H1 (cell line): ENCODE measurements at regions not wholly inside any gene's neighbourhood (a gene's known extent, or its start where the extent isn't known, plus 50 kb on each side); places are given as distances from the start of the nearest gene placed in this dataset.

Experiments used
- CTCF ChIA-PET: fragments of 300-600 bp; sonication (Branson Sonifier 250); formaldehyde crosslinking; loops from one replicate; lab custom pipeline; 2021; ENCODE audit not compliant: partially characterized antibody; lab: Charles Lee
- POLR2A ChIA-PET: fragments of 300-600 bp; sonication (Branson Sonifier 250); formaldehyde crosslinking; loops from one replicate; lab custom pipeline; 2021; ENCODE audit warnings: inconsistent platforms; ENCODE audit not compliant: partially characterized antibody; lab: Charles Lee
- DNase-seq, 2 experiments: peaks; one replicate each; pipeline versions ENCODE4 v3.0.0 to v3.0.0-alpha.2; 2010 to 2022; ENCODE audit warnings: low spot score in 2 of 2, low read depth in 1 of 2, mixed read lengths in 1 of 2
- FAIRE-seq: peaks from 2 replicates; lab custom pipeline; 2011; peaks lifted over from hg19 to GRCh38; lab: Jason Lieb, UNC
- H2AFZ ChIP-seq: 2 replicates; pipeline ENCODE4 v1.8.1; 2012; ENCODE audit warnings: low read length, inconsistent platforms
- H2AK5ac ChIP-seq: 2 replicates; pipeline ENCODE4 v1.6.1; 2013; ENCODE audit warnings: low read depth, low read length
- H2BK120ac ChIP-seq: replicated peaks from 2 replicates; pipeline ENCODE3; 2013; ENCODE audit warnings: low read depth, low read length, inconsistent platforms
- H2BK12ac ChIP-seq: 2 replicates; pipeline ENCODE4 v1.6.1; 2013; ENCODE audit warnings: low read depth, low read length
- H2BK15ac ChIP-seq: 2 replicates; pipeline ENCODE4 v1.6.1; 2013; ENCODE audit warnings: low read length
- H2BK20ac ChIP-seq: 2 replicates; pipeline ENCODE4 v1.6.1; 2013; ENCODE audit warnings: low read length
- H2BK5ac ChIP-seq: 2 replicates; pipeline ENCODE4 v1.6.1; 2013; ENCODE audit warnings: low read depth, low read length
- H3K14ac ChIP-seq: 2 replicates; pipeline ENCODE4 v1.6.1; 2013; ENCODE audit warnings: inconsistent platforms; ENCODE audit not compliant: insufficient read length
- H3K18ac ChIP-seq: 2 replicates; pipeline ENCODE4 v1.6.1; 2013; ENCODE audit warnings: low read length; ENCODE audit errors: extremely low read depth
- H3K23ac ChIP-seq: 2 replicates; pipeline ENCODE4 v1.6.1; 2013; ENCODE audit warnings: inconsistent platforms; ENCODE audit not compliant: insufficient read length
- H3K23me2 ChIP-seq: 2 replicates; pipeline ENCODE4 v1.6.1; 2013; ENCODE audit warnings: low read depth, low read length
- H3K27ac ChIP-seq: 2 replicates; pipeline ENCODE4 v1.6.1; 2011; ENCODE audit warnings: low read depth, low read length, inconsistent platforms
- H3K27me3 ChIP-seq, 4 experiments: replicated peaks in 1 of 4; 1 replicate in 1 of 4; 2 replicates in 3 of 4; pipeline versions ENCODE4 v1.6.1 to v1.8.1; 2011 to 2013; ENCODE audit warnings: low read length in 3 of 4, mild to moderate bottlenecking in 3 of 4, inconsistent platforms in 2 of 4, mixed read lengths in 2 of 4, moderate library complexity in 1 of 4; ENCODE audit not compliant: control insufficient read depth in 3 of 4, insufficient read depth in 3 of 4; ENCODE audit errors: extremely low read depth in 1 of 4
- H3K36me3 ChIP-seq, 4 experiments: 2 replicates each; pipeline versions ENCODE4 v1.6.1 to v1.8.1; 2011 to 2013; ENCODE audit warnings: mild to moderate bottlenecking in 4 of 4, low read length in 3 of 4, moderate library complexity in 2 of 4, control low read depth in 1 of 4, inconsistent platforms in 1 of 4; ENCODE audit not compliant: insufficient read depth in 4 of 4, control insufficient read depth in 2 of 4
- H3K4ac ChIP-seq: replicated peaks from 2 replicates; pipeline ENCODE3; 2013; ENCODE audit warnings: low read length, low read depth, mixed read lengths, inconsistent platforms; ENCODE audit not compliant: insufficient read length
- H3K4me1 ChIP-seq, 4 experiments: replicated peaks in 1 of 4; 1 replicate in 1 of 4; 2 replicates in 3 of 4; pipeline versions ENCODE4 v1.6.1 to v1.8.1; 2011 to 2013; ENCODE audit warnings: low read length in 3 of 4, inconsistent platforms in 2 of 4, mixed read lengths in 1 of 4; ENCODE audit not compliant: insufficient read depth in 4 of 4, control insufficient read depth in 3 of 4
- H3K4me2 ChIP-seq, 2 experiments: 2 replicates each; pipeline versions ENCODE4 v1.6.1 to v1.8.1; 2011 to 2013; ENCODE audit warnings: low read depth in 2 of 2, low read length in 2 of 2, control low read depth in 1 of 2, inconsistent platforms in 1 of 2, mild to moderate bottlenecking in 1 of 2; ENCODE audit not compliant: insufficient read depth in 1 of 2
- H3K4me3 ChIP-seq, 4 experiments: fragments of 200-600, 300-600 bp in 1 of 4; sonication (generic), shearing (Covaris generic), sonication (Bioruptor Twin) in 1 of 4; 2 replicates each; pipeline versions ENCODE4 v1.5.1 to v1.8.1; 2011 to 2016; ENCODE audit warnings: low read length in 4 of 4, low read depth in 3 of 4, control low read depth in 2 of 4, inconsistent platforms in 2 of 4, mild to moderate bottlenecking in 2 of 4, mixed read lengths in 1 of 4, moderate library complexity in 1 of 4; ENCODE audit not compliant: insufficient read depth in 2 of 4; ENCODE audit errors: extremely low read depth in 1 of 4
- H3K56ac ChIP-seq: replicated peaks from 2 replicates; pipeline ENCODE3; 2013; ENCODE audit warnings: low read depth, mild to moderate bottlenecking, mixed read lengths, low read length, inconsistent platforms; ENCODE audit not compliant: insufficient read length
- H3K79me1 ChIP-seq: 2 replicates; pipeline ENCODE4 v1.6.1; 2013; ENCODE audit warnings: low read depth, low read length, control low read depth
- H3K79me2 ChIP-seq, 2 experiments: 2 replicates each; pipeline versions ENCODE4 v1.6.1 to v1.8.1; 2012 to 2013; ENCODE audit warnings: low read length in 2 of 2, mild to moderate bottlenecking in 2 of 2, inconsistent platforms in 1 of 2; ENCODE audit not compliant: insufficient read depth in 2 of 2, control insufficient read depth in 1 of 2
- H3K9ac ChIP-seq, 4 experiments: replicated peaks in 1 of 4; 1 replicate in 1 of 4; 2 replicates in 3 of 4; pipeline versions ENCODE4 v1.6.1 to v1.8.1; 2011 to 2013; ENCODE audit warnings: low read depth in 3 of 4, low read length in 3 of 4, control low read depth in 2 of 4, mild to moderate bottlenecking in 2 of 4, moderate library complexity in 2 of 4, inconsistent platforms in 1 of 4; ENCODE audit errors: extremely low read depth in 1 of 4
- H3K9me3 ChIP-seq, 2 experiments: 2 replicates each; pipeline versions ENCODE4 v1.6.1 to v1.8.1; 2012 to 2013; ENCODE audit warnings: mild to moderate bottlenecking in 2 of 2, moderate library complexity in 2 of 2, control low read depth in 1 of 2, inconsistent platforms in 1 of 2, low read depth in 1 of 2, low read length in 1 of 2, mixed read lengths in 1 of 2; ENCODE audit not compliant: insufficient read depth in 2 of 2
- H4K20me1 ChIP-seq, 2 experiments: replicated peaks in 1 of 2; 2 replicates each; pipeline versions ENCODE3 to v1.8.1; 2011 to 2013; ENCODE audit warnings: inconsistent platforms in 2 of 2, low read length in 2 of 2, mild to moderate bottlenecking in 1 of 2; ENCODE audit not compliant: insufficient read depth in 2 of 2, control insufficient read depth in 1 of 2
- H4K5ac ChIP-seq: 2 replicates; pipeline ENCODE4 v1.6.1; 2013; ENCODE audit warnings: low read length, low read depth, mixed read lengths, inconsistent platforms; ENCODE audit not compliant: insufficient read length
- H4K8ac ChIP-seq: 2 replicates; pipeline ENCODE4 v1.8.0; 2013; ENCODE audit warnings: mild to moderate bottlenecking, moderate library complexity, low read length, inconsistent platforms; ENCODE audit not compliant: insufficient read depth; ENCODE audit errors: extremely low read depth
- H4K91ac ChIP-seq: replicated peaks from 2 replicates; pipeline ENCODE3; 2013; ENCODE audit warnings: low read length, mixed read lengths, inconsistent platforms; ENCODE audit not compliant: insufficient read length
- CBX8 ChIP-seq: fragments of 300-800, 300-1000 bp; sonication (generic); IDR thresholded peaks from 2 replicates; pipeline ENCODE4 v1.7.1; 2016; ENCODE audit warnings: low read depth, low read length, borderline replicate concordance
- CTCF ChIP-seq, 3 experiments: IDR thresholded peaks; 1 replicate in 2 of 3; 2 replicates in 1 of 3; pipeline versions ENCODE4 v1.5.1 to v1.6.1; 2011; ENCODE audit warnings: low read length in 3 of 3, mild to moderate bottlenecking in 3 of 3, inconsistent platforms in 2 of 3, low read depth in 1 of 3, moderate library complexity in 1 of 3; ENCODE audit not compliant: insufficient read depth in 1 of 3; ENCODE audit errors: control extremely low read depth in 1 of 3
- KDM4A ChIP-seq: IDR thresholded peaks from one replicate; pipeline ENCODE4 v1.7.1; 2012; ENCODE audit warnings: low read depth, mild to moderate bottlenecking, moderate library complexity, low read length, inconsistent platforms; ENCODE audit not compliant: severe bottlenecking
- RBBP5 ChIP-seq: IDR thresholded peaks from 2 replicates; pipeline ENCODE4 v1.7.1; 2012; ENCODE audit warnings: low read depth, mild to moderate bottlenecking, inconsistent platforms, low read length, moderate library complexity, borderline replicate concordance
- SAP30 ChIP-seq: fragments of 300-600 bp; sonication (generic); IDR thresholded peaks from 2 replicates; pipeline ENCODE4 v1.7.1; 2012; ENCODE audit warnings: low read length, moderate library complexity, mild to moderate bottlenecking, inconsistent platforms; ENCODE audit not compliant: insufficient read depth, insufficient replicate concordance
- SRF ChIP-seq: IDR thresholded peaks from 2 replicates; pipeline ENCODE4 v1.6.1; 2011; ENCODE audit warnings: mild to moderate bottlenecking, low read depth, low read length, moderate library complexity
- YY1 ChIP-seq: IDR thresholded peaks from 2 replicates; pipeline ENCODE4 v1.6.1; 2011; ENCODE audit warnings: low read depth, mild to moderate bottlenecking, low read length
- WGBS, 2 experiments: shearing (Covaris generic) in 1 of 2; methylation state at CpG; one replicate each; pipeline versions ENCODE4 v1.1.6 to v1.1.7; 2013 to 2015; ENCODE audit warnings: low lambda C conversion rate in 2 of 2, mixed read lengths in 2 of 2, inconsistent platforms in 1 of 2, low coverage in 1 of 2, missing lambda C conversion rate in 1 of 2; ENCODE audit not compliant: insufficient replicate concordance in 2 of 2, insufficient coverage in 1 of 2, insufficient read length in 1 of 2; ENCODE audit errors: extremely low coverage in 1 of 2, missing lambda C conversion rate in 1 of 2; 5-methylcytosine and 5-hydroxymethylcytosine counted together

DNA sequence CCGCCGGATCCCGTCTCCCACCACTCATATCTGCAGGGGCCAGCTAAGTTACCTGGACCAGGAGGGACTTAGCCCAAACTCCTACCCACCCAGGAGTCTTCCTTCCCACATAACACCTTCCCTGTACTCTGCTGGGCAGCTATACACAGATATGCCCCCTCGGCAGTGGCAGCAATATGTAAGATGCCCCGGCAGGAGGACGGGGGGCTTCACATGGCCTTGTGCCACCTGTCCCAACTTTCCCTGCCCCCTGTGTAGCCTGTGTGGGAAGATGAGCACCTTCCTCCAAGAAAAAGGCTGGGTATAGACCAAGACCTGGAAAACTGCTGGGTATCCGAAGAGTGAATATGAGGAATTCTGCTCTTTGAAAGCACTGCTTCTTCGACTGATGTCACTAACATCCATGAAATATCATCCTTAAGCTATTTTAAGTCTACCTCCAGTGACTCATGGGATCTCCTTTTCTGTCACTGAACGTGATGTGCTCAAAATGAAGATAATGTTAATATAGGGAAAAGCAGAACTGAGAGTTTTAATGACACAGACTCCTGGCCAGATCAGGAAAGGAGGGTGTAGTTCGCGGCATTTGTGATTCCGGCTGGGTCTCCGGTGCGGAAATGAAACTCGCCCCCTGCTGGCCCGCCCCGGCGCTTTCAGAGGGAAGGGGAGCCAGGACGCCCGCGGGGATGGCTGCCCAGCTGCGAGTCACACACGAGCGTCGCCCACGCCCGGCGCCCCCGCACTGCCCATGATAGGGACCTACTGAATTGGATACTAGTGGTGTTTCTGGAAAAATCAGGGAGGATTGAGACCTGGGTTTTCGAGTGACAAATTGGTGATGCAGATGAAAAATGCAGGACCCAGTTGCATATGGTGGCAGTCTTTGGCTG, 256.9 kb upstream of the NFE2L3 start:
- Histone ChIP-seq H3K9ac (peak overlapping the region in 1 of 4 experiments; percentile 25; a peak in 1 of 7 replicates), H2BK120ac (no peak overlapping the region), H2BK12ac (no peak overlapping the region), H2AFZ (peak overlapping the region; percentile 67), H3K27ac (no peak overlapping the region), H3K4me1 (peaks cover 0 to 7% (median 2%) of the 10 kb centered on the region in 4 experiments; a peak in 3 of 7 replicates), H2AK5ac (no peak overlapping the region), H3K23me2 (peaks cover 3% of the 10 kb centered on the region; the same call in 1 of the 2 replicates), H2BK15ac (no peak overlapping the region), H2BK5ac (no peak overlapping the region), H4K91ac (peak overlapping the region; percentile 29), H3K27me3 (no peaks in the 10 kb centered on the region), H3K79me1 (no peaks in the 10 kb centered on the region), H4K5ac (no peak overlapping the region), H3K79me2 (no peaks in the 10 kb centered on the region), H4K20me1 (no peaks in the 10 kb centered on the region), H3K18ac (no peak overlapping the region; the same call in 1 of the 2 replicates), H3K4me3 (peak overlapping the region; percentile 54 to 76 (median 62)), H3K4me2 (peak overlapping the region; percentile 75 to 81), H3K36me3 (no peaks in the 10 kb centered on the region), H4K8ac (no peak overlapping the region), H3K9me3 (no peaks in the 10 kb centered on the region), H3K56ac (peak overlapping the region; percentile 24), H2BK20ac (no peak overlapping the region), H3K14ac (no peak overlapping the region), H3K4ac (no peak overlapping the region), H3K23ac (no peak overlapping the region)
- WGBS, 2 experiments: 27% methylated on average over 30 of the region's 30 CpGs; no CpG with 5 or more reads in 1 of the 2 experiments
- no peak for FAIRE-seq
- DNase-seq: peak in 1 of 2 experiments; percentile 87
- CTCF ChIA-PET: interaction anchor here (0.6 to 6.4 kb wide), 34 partner anchors 9 to 1245 kb away, joined by 3 to 96 read pairs (median 4); partner anchors contain the start of gene NFE2L3
- POLR2A ChIA-PET: interaction anchor here (1.0 to 3.4 kb wide), 7 partner anchors 52 to 307 kb away, joined by 3 to 19 read pairs (median 6); partner anchors contain the start of genes CBX3 and HNRNPA2B1
- TF ChIP-seq YY1: 0 out of 2 replicates have a peak, but pooled peaks have one; percentile 34
- no peak for TF ChIP-seq SAP30
- peak; percentile 50 to 65 (median 53) for TF ChIP-seq CTCF (IDR thresholded peaks at IDR 0.05; ENCODE audit: control extremely low read depth in 1 of 3, insufficient read depth in 1 of 3, low read depth in 1 of 3, low read length in 3 of 3)
- no peak for TF ChIP-seq CBX8
- peak; percentile 73 for TF ChIP-seq KDM4A
- peak; percentile 59; the same call in 1 of the 2 replicates for TF ChIP-seq RBBP5
- TF ChIP-seq SRF: no peak
